Tongue (tissue), 1 donor: ENCODE measurements at regions not wholly inside any gene's neighbourhood (a gene's known extent, or its start where the extent isn't known, plus 50 kb on each side); places are given as distances from the start of the nearest gene placed in this dataset.
"Not testable (repeated sequence)": the region's sequence is repeated elsewhere in the genome, so short reads cannot be mapped to it uniquely, and the experiment has no call there.

Experiments used
- DNase-seq: peaks from one replicate; pipeline ENCODE4 v3.0.0-alpha.2; 2015

DNA sequence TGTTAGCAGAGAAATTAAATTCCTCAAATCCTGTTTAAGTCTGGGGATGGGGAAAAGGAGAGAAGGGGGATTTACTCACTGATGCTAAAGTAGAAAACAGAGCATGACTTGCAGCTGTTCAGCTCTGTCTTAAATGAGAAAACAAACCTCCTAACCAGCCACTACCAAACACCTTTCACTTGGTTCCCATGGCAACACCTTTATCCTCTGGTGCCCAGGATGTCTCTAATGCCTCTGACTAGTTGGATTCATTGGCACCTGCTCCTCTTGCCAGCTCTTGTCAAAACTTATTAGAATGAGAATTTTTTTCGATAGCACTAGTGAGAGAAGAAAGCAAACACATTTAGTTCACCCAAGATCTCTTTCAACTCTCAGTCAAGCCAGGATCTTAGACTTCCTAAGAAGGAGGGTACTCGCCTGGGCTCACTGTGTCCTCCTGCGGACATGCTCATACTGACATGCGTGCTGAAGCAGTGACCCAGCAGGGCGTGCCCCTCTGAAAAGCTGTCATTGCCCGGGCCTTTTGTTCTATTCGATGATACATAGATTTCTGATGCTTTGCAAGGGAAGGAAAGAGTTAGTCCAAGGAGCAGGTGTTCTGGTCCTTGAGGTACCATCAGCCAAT is 656.0 kb upstream of the CELF4 start:
- DNase-seq = peak; percentile 23

DNA sequence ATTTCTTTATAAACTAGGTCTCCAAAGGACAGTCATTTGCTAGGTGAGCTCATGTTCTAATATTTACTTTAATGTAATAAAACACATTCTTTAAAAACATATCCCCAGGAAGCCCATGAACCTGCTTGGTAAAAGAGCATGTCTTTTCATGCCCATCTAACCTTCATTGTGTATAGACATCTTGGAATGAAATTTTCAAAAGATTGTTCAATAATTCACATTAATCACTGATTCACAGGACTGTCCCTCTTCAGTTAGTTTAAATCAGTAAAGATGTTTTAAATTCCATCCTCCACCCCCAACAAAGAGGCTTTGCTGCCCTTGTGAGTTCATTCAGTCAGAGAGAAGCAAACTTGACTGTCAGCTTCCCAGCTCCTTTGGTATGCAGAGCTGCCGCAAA is 633.4 kb upstream of the CELF4 start:
- DNase-seq = no peak

- DNase-seq = no peak
Observed at GRCh38 chr18:38198526-38198925, 632.9 kb upstream of the CELF4 start.

- DNase-seq = no peak
Observed at GRCh38 chr18:38186491-38186890, 620.9 kb upstream of the CELF4 start.

- peak; percentile 6 for DNase-seq
Observed at GRCh38 chr18:38174594-38174993, 609.0 kb upstream of the CELF4 start.

- no peak for DNase-seq
Observed at GRCh38 chr18:38174173-38174572, 608.6 kb upstream of the CELF4 start.

- no peak for DNase-seq
Observed at GRCh38 chr18:38170845-38171244, 605.2 kb upstream of the CELF4 start.

DNA sequence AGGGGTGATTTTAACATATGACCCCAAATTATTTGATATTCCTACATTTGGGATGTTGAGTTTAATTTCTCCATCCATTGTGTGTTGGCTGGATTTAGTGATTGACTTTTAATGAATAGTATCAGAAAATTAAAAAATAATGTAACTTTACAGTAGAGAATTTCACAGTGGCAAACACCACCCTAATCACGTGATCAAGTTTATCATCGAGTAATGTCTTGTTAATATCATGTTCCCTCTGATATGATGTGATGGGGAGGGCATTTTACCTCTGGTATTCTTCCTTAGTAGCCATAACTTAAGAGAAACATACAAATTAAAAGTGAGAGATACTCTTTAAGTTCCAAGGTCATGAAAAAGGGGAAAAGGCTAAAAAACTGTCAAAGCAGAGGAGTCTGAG is 602.0 kb upstream of the CELF4 start:
- no peak for DNase-seq

DNA sequence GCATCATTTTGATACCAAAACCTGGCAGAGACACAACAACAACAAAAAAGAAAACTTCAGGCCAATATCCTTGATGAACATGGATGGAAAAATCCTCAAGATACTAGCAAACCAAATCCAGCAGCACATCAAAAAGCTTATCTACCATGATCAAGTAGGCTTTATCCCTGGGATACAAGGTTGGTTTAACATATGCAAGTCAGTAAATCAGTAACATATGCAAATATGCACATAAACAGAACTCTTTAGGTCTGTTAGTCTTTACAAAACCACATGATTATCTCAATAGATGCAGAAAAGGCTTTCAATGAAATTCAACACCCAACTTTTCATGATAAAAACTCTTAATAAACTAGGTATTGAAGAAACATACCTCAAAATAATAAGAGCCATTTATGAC is 587.5 kb upstream of the CELF4 start:
- not testable (repeated sequence) for DNase-seq

DNA sequence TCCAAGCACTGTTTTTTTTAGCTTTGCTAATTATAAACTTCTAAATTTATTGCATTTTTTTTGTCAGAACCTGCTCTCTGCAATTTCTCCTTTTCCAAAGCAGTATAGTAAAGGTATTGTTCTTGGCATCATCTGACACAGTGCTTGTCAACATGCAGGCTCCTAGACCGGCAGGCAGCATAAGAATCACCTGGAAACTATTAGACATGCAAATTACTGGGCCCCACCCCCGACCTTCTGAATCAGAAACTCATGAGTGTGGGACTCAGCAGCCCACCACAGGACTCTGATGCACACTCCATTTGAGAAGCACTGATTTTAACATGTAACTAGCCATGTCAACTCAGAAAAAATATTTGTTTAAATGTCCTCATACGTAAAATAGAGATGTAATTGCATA is 551.1 kb upstream of the CELF4 start:
- no peak for DNase-seq

DNA sequence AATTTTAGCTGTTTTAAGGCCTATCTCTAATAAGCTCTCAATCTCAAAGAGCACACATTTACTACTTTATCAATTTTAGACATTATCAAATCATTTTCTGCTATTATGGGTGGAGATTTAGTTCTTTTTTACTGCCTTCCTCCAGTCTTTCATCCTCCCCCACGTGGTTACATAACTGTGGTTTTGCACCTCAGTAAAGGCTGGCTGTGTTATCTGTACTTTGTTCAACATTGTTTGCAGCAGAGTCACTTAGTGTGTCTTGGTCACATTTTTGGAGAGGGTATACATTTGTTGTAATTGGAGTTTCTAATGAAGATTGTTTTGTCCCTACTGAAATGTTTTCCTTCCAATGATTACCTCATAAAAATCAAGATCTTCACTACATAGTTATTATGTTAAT is 549.6 kb upstream of the CELF4 start:
- no peak for DNase-seq

GRCh38 chr18:38087538-38087937 is 521.9 kb upstream of the CELF4 start:
- no peak for DNase-seq

- no peak for DNase-seq
Observed at GRCh38 chr18:38081516-38081915, 515.9 kb upstream of the CELF4 start.

DNA sequence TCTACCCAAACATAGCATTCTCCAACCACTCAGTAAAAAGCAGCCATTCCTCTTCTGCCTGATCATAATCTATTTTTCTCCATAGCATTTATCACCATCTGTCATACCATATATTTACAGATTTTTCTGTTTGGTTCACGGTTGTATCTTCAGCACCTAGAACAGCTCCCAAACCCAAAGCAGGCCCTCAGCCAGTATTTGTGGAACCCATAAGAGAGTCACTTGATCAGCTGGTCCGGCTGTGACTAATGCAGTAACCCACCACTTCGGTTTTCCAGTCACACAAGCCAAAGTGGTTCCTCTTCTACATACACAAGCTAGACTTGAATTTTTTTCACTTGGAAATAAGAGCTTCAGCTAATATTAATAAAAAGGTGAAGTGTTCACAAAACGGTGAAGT is 511.6 kb upstream of the CELF4 start:
- peak; percentile 67 for DNase-seq

- DNase-seq = peak; percentile 62
Observed at GRCh38 chr18:38076346-38077070, 510.9 kb upstream of the CELF4 start.

- no peak for DNase-seq
Observed at GRCh38 chr18:38074298-38074876, 508.8 kb upstream of the CELF4 start.

- DNase-seq = no peak
Observed at GRCh38 chr18:38067821-38068220, 502.2 kb upstream of the CELF4 start.

DNA sequence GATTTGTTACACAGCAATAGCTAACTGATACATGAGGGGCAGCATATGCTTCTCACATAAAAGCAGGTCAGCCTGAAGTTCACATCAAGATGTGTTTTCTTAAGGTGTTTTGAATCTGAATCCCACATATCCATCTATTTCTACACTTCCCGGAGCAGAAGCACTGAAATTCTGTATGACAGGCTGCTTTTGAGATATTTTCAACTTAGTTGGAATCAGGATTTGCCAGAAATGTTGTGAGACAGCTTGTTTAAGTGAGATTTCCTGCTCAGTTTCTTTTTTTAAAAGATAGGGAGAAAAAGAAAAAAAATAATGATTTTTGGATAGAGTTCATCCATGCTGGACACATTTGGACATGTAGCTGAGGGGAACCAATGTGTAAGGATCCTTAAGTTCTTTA is 501.5 kb upstream of the CELF4 start:
- DNase-seq = no peak

DNA sequence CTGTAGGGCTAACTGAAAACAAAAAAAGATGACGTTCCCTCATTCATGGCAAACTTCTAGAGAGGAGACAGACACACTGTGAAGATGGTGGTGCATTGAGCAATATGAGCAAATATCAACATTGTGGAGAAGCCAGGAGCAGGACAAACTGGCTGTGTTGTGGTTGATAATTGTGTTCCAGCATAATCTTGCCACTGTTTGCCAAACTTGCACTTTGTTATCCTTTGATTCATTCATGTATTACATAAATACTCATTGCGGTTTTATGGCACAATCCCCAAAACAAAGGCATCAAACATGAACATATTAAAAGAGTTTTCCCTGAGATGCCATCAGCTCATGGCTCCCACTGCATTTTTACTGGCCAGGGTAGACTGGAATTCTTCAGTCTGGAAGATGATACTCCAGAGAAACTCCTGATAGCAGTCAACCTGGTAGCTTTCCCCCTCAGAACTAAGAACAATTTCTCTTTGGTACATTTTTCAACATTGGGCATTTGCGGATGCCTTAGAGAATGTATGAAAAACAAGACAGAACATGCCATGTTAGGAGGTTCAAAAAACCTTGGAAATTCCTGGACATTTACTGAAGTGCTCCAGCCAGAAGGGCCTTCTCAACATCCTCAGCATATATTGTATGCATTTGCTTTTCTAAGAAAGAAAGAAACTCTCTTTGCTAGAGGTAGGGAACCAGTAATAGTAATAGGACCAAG is 487.4 kb upstream of the CELF4 start:
- no peak for DNase-seq

GRCh38 chr18:38047820-38048219 is 482.2 kb upstream of the CELF4 start:
- no peak for DNase-seq

- DNase-seq = no peak
Observed at GRCh38 chr18:38046651-38047050, 481.1 kb upstream of the CELF4 start.

GRCh38 chr18:38045845-38046244 is 480.2 kb upstream of the CELF4 start:
- no peak for DNase-seq

GRCh38 chr18:38042211-38042890 is 476.8 kb upstream of the CELF4 start:
- peak; percentile 55 for DNase-seq
